ENCODE measurements at regions not wholly inside any gene's neighbourhood (a gene's known extent, or its start where the extent isn't known, plus 50 kb on each side); places are given as distances from the start of the nearest gene placed in this dataset.

DNA sequence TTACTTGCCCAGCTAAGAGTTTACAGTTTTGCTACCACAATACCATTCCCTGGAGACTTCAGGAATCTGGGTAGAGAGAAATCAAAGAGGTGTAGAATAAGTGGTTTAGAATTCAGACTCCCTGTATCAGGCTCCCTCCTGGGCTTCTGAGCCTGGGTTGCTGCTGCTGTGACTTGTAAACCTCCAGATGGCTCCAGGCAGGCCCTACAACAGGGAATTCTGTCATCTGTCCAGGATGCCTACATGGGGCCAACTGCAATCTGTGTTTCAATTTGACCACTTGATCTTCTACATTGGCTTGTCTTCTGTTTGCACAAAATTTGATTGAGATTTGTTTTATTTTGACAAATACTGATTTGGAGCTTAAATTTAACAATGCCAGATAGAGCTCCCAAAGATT, 183.9 kb downstream of the RAD51AP2 start:
- DNase-seq (ENCODE audit: low spot score): no peak
- Histone ChIP-seq H3K9me3 (no peaks in the 10 kb centered on the region), H3K36me3 (no peaks in the 10 kb centered on the region), H3K27ac (no peak overlapping the region), H3K4me1 (no peaks in the 10 kb centered on the region), H3K27me3 (no peaks in the 10 kb centered on the region), H3K4me3 (no peak overlapping the region)
- TF ChIP-seq, protein P1, sequence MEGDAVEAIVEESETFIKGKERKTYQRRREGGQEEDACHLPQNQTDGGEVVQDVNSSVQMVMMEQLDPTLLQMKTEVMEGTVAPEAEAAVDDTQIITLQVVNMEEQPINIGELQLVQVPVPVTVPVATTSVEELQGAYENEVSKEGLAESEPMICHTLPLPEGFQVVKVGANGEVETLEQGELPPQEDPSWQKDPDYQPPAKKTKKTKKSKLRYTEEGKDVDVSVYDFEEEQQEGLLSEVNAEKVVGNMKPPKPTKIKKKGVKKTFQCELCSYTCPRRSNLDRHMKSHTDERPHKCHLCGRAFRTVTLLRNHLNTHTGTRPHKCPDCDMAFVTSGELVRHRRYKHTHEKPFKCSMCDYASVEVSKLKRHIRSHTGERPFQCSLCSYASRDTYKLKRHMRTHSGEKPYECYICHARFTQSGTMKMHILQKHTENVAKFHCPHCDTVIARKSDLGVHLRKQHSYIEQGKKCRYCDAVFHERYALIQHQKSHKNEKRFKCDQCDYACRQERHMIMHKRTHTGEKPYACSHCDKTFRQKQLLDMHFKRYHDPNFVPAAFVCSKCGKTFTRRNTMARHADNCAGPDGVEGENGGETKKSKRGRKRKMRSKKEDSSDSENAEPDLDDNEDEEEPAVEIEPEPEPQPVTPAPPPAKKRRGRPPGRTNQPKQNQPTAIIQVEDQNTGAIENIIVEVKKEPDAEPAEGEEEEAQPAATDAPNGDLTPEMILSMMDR (IDR thresholded peaks at IDR 0.05): no peak

DNA sequence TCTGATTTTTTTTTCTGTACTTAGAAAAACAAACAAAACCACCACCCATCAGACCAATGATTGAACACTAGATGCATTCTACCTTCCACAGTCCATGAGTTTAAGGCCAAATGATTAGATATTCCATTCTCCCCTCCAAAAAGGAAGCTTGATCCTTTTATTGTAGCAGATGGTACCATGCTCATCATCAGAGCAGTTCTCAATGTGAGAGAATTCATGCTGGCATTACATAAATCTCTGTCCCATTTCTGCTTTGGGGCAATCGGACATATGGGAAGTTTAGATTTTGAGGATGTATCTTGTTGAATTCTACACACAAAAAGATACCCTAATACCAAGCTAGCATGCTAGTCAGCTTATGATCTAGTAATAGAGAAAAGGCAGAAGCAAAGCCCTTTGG, 186.6 kb downstream of the RAD51AP2 start:
- TF ChIP-seq, protein P1 (IDR thresholded peaks at IDR 0.05): no peak
- H3K36me3 ChIP-seq: no peaks in the 10 kb centered on the region
- H3K27me3 ChIP-seq: no peaks in the 10 kb centered on the region
- H3K4me1 ChIP-seq: no peaks in the 10 kb centered on the region
- H3K27ac ChIP-seq: no peak overlapping the region
- no peak for DNase-seq (ENCODE audit: low spot score)
- no peaks in the 10 kb centered on the region for H3K9me3 ChIP-seq
- no peak overlapping the region for H3K4me3 ChIP-seq

DNA sequence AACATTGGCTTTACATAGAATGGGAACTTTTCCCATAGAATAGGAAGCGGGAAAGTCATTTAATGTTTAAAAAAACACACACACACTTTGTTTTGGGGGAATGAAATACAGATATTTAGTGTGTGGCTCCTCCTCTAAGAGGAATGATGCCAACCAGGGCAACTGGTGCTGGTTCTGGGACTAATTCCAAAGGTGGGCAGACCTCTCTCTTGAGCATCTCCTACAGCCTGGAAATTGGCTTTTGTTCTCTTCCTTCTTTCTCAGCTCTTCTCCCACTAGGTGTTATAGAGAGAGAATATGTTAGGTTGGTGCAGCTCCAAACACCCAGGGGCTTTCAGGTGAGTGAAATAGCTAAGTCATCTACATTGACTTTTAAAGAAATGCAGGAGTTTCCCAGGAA, 190.1 kb downstream of the RAD51AP2 start:
- Histone ChIP-seq H3K27me3 (no peaks in the 10 kb centered on the region), H3K36me3 (no peaks in the 10 kb centered on the region), H3K4me1 (no peaks in the 10 kb centered on the region), H3K9me3 (no peaks in the 10 kb centered on the region), H3K27ac (no peak overlapping the region), H3K4me3 (no peak overlapping the region)
- TF ChIP-seq, protein P1 (IDR thresholded peaks at IDR 0.05): no peak
- no peak for DNase-seq (ENCODE audit: low spot score)

DNA sequence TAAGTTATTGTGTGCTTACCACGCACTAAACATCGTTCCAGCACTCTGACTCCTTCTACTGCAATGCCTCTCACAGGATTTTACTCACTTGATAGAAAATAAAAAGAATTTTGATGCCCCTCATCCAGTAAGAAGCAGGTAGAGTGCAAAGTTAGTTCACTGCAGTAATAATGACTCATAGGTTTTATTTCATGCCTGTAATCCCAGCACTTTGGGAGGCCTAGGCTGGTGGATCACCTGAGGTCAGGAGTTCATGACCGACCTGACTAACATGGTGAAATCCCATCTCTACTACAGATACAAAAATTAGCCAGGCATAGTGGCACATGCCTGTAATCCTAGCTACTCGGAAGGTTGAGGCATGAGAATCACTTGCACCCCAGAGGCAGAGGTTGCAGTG, 190.6 kb downstream of the RAD51AP2 start:
- H3K36me3 ChIP-seq: no peaks in the 10 kb centered on the region
- no peaks in the 10 kb centered on the region for H3K4me1 ChIP-seq
- H3K27ac ChIP-seq: no peak overlapping the region
- no peak overlapping the region for H3K4me3 ChIP-seq
- H3K27me3 ChIP-seq: no peaks in the 10 kb centered on the region
- DNase-seq (ENCODE audit: low spot score): no peak
- TF ChIP-seq, protein P1 (IDR thresholded peaks at IDR 0.05): no peak
- no peaks in the 10 kb centered on the region for H3K9me3 ChIP-seq

DNA sequence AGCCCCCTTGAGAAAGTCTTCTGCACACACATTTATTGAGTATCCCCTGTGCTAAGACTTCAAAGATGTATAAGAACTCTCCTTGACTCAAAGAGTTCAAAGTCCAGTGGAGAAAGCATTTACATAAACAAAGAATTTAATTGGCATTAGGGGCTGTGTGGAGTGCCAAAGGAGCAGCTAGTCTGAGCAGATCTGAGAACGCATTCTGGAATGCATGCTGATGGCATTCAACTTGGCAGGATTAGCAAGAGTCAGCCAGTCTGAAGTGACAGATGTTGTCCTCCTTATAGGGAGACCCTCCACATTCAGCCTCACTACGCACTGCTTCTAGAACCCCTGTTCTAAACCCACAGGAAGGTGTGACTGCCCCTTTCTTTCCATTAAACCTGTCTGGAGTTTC, 191.5 kb downstream of the RAD51AP2 start:
- DNase-seq (ENCODE audit: low spot score): no peak
- TF ChIP-seq, protein P1 (IDR thresholded peaks at IDR 0.05): no peak

DNA sequence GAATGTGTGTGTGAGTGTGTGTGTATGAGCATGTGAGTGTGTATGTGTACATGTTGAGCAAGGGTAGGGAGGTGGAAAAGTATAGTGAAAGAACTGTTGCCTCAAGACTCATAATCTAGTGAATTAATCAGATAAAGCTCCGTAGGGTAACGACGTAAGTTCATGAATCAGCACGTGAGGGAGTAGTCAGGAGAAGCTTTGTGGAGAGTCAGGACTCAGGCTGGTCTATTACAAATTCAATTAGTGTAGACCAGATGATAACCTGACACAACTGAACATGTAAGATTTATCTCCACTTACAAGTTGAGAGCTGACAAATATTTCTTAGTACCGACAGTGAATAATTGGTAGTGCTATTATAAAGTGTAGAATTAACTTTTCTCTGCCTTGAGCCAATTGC, 194.5 kb downstream of the RAD51AP2 start:
- TF ChIP-seq, protein P1 (IDR thresholded peaks at IDR 0.05): no peak
- Histone ChIP-seq H3K4me3 (no peak overlapping the region), H3K9me3 (no peaks in the 10 kb centered on the region), H3K27me3 (no peaks in the 10 kb centered on the region), H3K36me3 (no peaks in the 10 kb centered on the region), H3K27ac (no peak overlapping the region), H3K4me1 (no peaks in the 10 kb centered on the region)
- DNase-seq (ENCODE audit: low spot score): no peak

More for the DNA sequence above, 191.5 kb downstream of the RAD51AP2 start:
- H3K4me3 ChIP-seq: no peak overlapping the region
- no peaks in the 10 kb centered on the region for H3K36me3 ChIP-seq
- no peaks in the 10 kb centered on the region for H3K9me3 ChIP-seq
- H3K27me3 ChIP-seq: no peaks in the 10 kb centered on the region
- H3K4me1 ChIP-seq: no peaks in the 10 kb centered on the region
- H3K27ac ChIP-seq: no peak overlapping the region

All from right atrium auricular region (tissue), 2 donors.